IMR-90 (cell line): ENCODE measurements at regions not wholly inside any gene's neighbourhood (a gene's known extent, or its start where the extent isn't known, plus 50 kb on each side); places are given as distances from the start of the nearest gene placed in this dataset.

Experiments used
- ATAC-seq: fragments of 200-7000 bp; cut with Tn5 transposase; 2 replicates; pipeline ENCODE4 v1.9.1; 2020; ENCODE audit warnings: low read depth, mild to moderate bottlenecking, moderate library complexity
- BruUV-seq: library from RNA; stranded (reverse); fragments of 400-500 nt; replicated peaks from 2 replicates; lab custom pipeline; 2021; lab: Mats Ljungman, UMichigan
- CTCF ChIA-PET: fragments of 300-600 bp; formaldehyde crosslinking; extraction: SDS; loops from one replicate; lab custom pipeline; 2021; ENCODE audit warnings: antibody characterized with exemption; lab: Yijun Ruan, JAX
- POLR2A ChIA-PET: fragments of 300-600 bp; sonication (Branson Sonifier 250); formaldehyde crosslinking; loops from one replicate; lab custom pipeline; 2022; ENCODE audit warnings: antibody characterized with exemption; ENCODE audit not compliant: unreplicated experiment; lab: Charles Lee
- DNase-seq: peaks from one replicate; pipeline ENCODE4 v3.0.0; 2013
- H2AFZ ChIP-seq: replicated peaks from 2 replicates; pipeline ENCODE3; 2013; ENCODE audit warnings: low read length, mild to moderate bottlenecking; ENCODE audit not compliant: poor library complexity
- H2AK5ac ChIP-seq: 2 replicates; pipeline ENCODE4 v1.6.1; 2013; ENCODE audit warnings: low read depth, low read length, inconsistent platforms
- H2AK9ac ChIP-seq: replicated peaks from 2 replicates; pipeline ENCODE3; 2013; ENCODE audit warnings: mild to moderate bottlenecking, low read depth, low read length, moderate library complexity; ENCODE audit not compliant: poor library complexity
- H2BK120ac ChIP-seq: 2 replicates; pipeline ENCODE4 v1.6.1; 2013; ENCODE audit warnings: low read depth, low read length, inconsistent platforms
- H2BK15ac ChIP-seq: 3 replicates; pipeline ENCODE4 v1.6.1; 2013; ENCODE audit warnings: low read depth, low read length, inconsistent platforms
- H2BK20ac ChIP-seq: 2 replicates; pipeline ENCODE4 v1.6.1; 2013; ENCODE audit warnings: low read depth, mild to moderate bottlenecking, inconsistent platforms, low read length, moderate library complexity
- H2BK5ac ChIP-seq: 2 replicates; pipeline ENCODE4 v1.6.1; 2013; ENCODE audit warnings: mild to moderate bottlenecking, low read depth, low read length, inconsistent platforms; ENCODE audit not compliant: poor library complexity, severe bottlenecking
- H3K14ac ChIP-seq: replicated peaks from 2 replicates; pipeline ENCODE4 v1.6.1; 2013; ENCODE audit warnings: low read depth, low read length, inconsistent platforms
- H3K18ac ChIP-seq: 2 replicates; pipeline ENCODE4 v1.6.1; 2013; ENCODE audit warnings: low read depth, low read length, control low read depth
- H3K23ac ChIP-seq: 2 replicates; pipeline ENCODE4 v1.6.1; 2013; ENCODE audit warnings: low read depth, low read length, inconsistent platforms
- H3K27ac ChIP-seq: 2 replicates; pipeline ENCODE4 v1.5.1; 2013; ENCODE audit warnings: mild to moderate bottlenecking, control low read depth, low read length; ENCODE audit not compliant: insufficient read depth
- H3K27me3 ChIP-seq: 2 replicates; pipeline ENCODE4 v1.6.1; 2013; ENCODE audit warnings: low read length; ENCODE audit not compliant: control insufficient read depth, insufficient read depth
- H3K36me3 ChIP-seq: 2 replicates; pipeline ENCODE4 v1.6.1; 2013; ENCODE audit warnings: low read length, mixed read lengths; ENCODE audit not compliant: control insufficient read depth, insufficient read depth
- H3K4ac ChIP-seq: 2 replicates; pipeline ENCODE4 v1.6.1; 2013; ENCODE audit warnings: low read depth, low read length, inconsistent platforms
- H3K4me1 ChIP-seq: 2 replicates; pipeline ENCODE4 v1.6.1; 2013; ENCODE audit warnings: low read length, mixed read lengths; ENCODE audit not compliant: control insufficient read depth, insufficient read depth
- H3K4me2 ChIP-seq: 2 replicates; pipeline ENCODE4 v1.6.1; 2013; ENCODE audit warnings: low read depth, mild to moderate bottlenecking, control low read depth, low read length, moderate library complexity
- H3K4me3 ChIP-seq: 2 replicates; pipeline ENCODE4 v1.5.1; 2013; ENCODE audit warnings: low read depth, mild to moderate bottlenecking, control low read depth, low read length, moderate library complexity; ENCODE audit not compliant: insufficient read depth
- H3K56ac ChIP-seq: 2 replicates; pipeline ENCODE4 v1.6.1; 2013; ENCODE audit warnings: low read length, inconsistent platforms; ENCODE audit not compliant: insufficient read depth; ENCODE audit errors: extremely low read depth
- H3K79me1 ChIP-seq, 2 experiments: 2 replicates each; pipeline ENCODE4 v1.6.1; 2013; ENCODE audit warnings: low read length in 2 of 2, inconsistent platforms in 1 of 2, low read depth in 1 of 2
- H3K9ac ChIP-seq: 2 replicates; pipeline ENCODE4 v1.6.1; 2013; ENCODE audit warnings: low read depth, low read length, control low read depth
- H3K9me1 ChIP-seq: 2 replicates; pipeline ENCODE4 v1.6.1; 2013; ENCODE audit warnings: low read length, inconsistent platforms; ENCODE audit not compliant: insufficient read depth
- H3K9me3 ChIP-seq: 2 replicates; pipeline ENCODE4 v1.6.1; 2013; ENCODE audit warnings: low read length; ENCODE audit not compliant: control insufficient read depth, insufficient read depth
- H4K20me1 ChIP-seq: 2 replicates; pipeline ENCODE4 v1.6.1; 2013; ENCODE audit warnings: low read length, inconsistent platforms; ENCODE audit not compliant: insufficient read depth
- H4K5ac ChIP-seq: 2 replicates; pipeline ENCODE4 v1.6.1; 2013; ENCODE audit warnings: mild to moderate bottlenecking, low read depth, low read length, control low read depth
- H4K8ac ChIP-seq, 2 experiments: 2 replicates each; pipeline ENCODE4 v1.6.1; 2013; ENCODE audit warnings: low read depth in 2 of 2, low read length in 2 of 2, control low read depth in 1 of 2, inconsistent platforms in 1 of 2
- H4K91ac ChIP-seq: 2 replicates; pipeline ENCODE4 v1.6.1; 2013; ENCODE audit warnings: low read depth, low read length, inconsistent platforms; ENCODE audit not compliant: insufficient read depth
- CEBPB ChIP-seq: IDR thresholded peaks from 2 replicates; pipeline ENCODE4 v1.6.1; 2012; ENCODE audit warnings: low read depth, low read length, improper control_type of control experiment
- CTCF ChIP-seq: conservative IDR thresholded peaks from 2 replicates; pipeline ENCODE4 v1.5.1; 2012; ENCODE audit warnings: mild to moderate bottlenecking, low read depth, low read length, improper control_type of control experiment
- ELK1 ChIP-seq: fragments of 150-350 bp; IDR thresholded peaks from 2 replicates; pipeline ENCODE4 v1.6.1; 2016; ENCODE audit warnings: low read depth, mild to moderate bottlenecking, low read length, moderate library complexity, borderline replicate concordance
- FOS ChIP-seq: fragments of 150-350 bp; IDR thresholded peaks from 2 replicates; pipeline ENCODE4 v1.6.1; 2016; ENCODE audit warnings: low read depth, low read length
- MAFK ChIP-seq: IDR thresholded peaks from 2 replicates; pipeline ENCODE4 v1.6.1; 2012; ENCODE audit warnings: low read depth, low read length, improper control_type of control experiment
- MAZ ChIP-seq: IDR thresholded peaks from 2 replicates; pipeline ENCODE4 v1.6.1; 2012; ENCODE audit warnings: low read depth, mild to moderate bottlenecking, low read length, improper control_type of control experiment, moderate library complexity, borderline replicate concordance
- NFE2L2 ChIP-seq: fragments of 150-350 bp; IDR thresholded peaks from 2 replicates; pipeline ENCODE4 v1.6.1; 2016; ENCODE audit warnings: low read depth, mild to moderate bottlenecking, low read length
- RCOR1 ChIP-seq: IDR thresholded peaks from 2 replicates; pipeline ENCODE4 v1.6.1; 2012; ENCODE audit warnings: mild to moderate bottlenecking, low read length, improper control_type of control experiment; ENCODE audit not compliant: insufficient replicate concordance
- SMC3 ChIP-seq: fragments of 150-350 bp; IDR thresholded peaks from 2 replicates; pipeline ENCODE4 v1.6.1; 2016; ENCODE audit warnings: low read depth, mild to moderate bottlenecking, antibody characterized with exemption, low read length, moderate library complexity
- USF2 ChIP-seq: fragments of 150-350 bp; IDR thresholded peaks from 2 replicates; pipeline ENCODE4 v1.6.1; 2017; ENCODE audit warnings: mild to moderate bottlenecking, antibody characterized with exemption, low read length, low read depth
- WGBS, 2 experiments: methylation state at CpG; one replicate each; pipeline versions ENCODE4 v1.1.5 to v1.1.7; 2013; ENCODE audit warnings: missing lambda C conversion rate in 2 of 2; ENCODE audit not compliant: insufficient read length in 1 of 2; ENCODE audit errors: extremely low coverage in 2 of 2; 5-methylcytosine and 5-hydroxymethylcytosine counted together
- dilution Hi-C: fragments of 300-500 bp; cut with HindIII; formaldehyde crosslinking; loops from one replicate; pipeline ENCODE4 v1.14.3; 2018; ENCODE audit warnings: low sequenced_read_pairs; ENCODE audit not compliant: unreplicated experiment
- in situ Hi-C: fragments of 300-500 bp; cut with MboI; formaldehyde crosslinking; loops from 3 replicates; pipeline ENCODE4 v1.14.3; 2019; ENCODE audit warnings: low sequenced_read_pairs, inconsistent platforms, mixed read lengths
- intact Hi-C: fragments of 100-400 bp; cut with micrococcal nuclease; formaldehyde crosslinking; loops from 2 replicates; pipeline ENCODE4 v1.10.0; 2022

GRCh38 chr22:44391015-44391414 lies 78.3 kb upstream of the SHISAL1 start:
- H3K27me3 ChIP-seq = peaks cover 19% of the 10 kb centered on the region
- no peak overlapping the region for H3K4me2 ChIP-seq
- no peak overlapping the region for H2BK120ac ChIP-seq
- H2AK5ac ChIP-seq = no peak overlapping the region
- no peaks in the 10 kb centered on the region for H4K20me1 ChIP-seq
- DNase-seq = no peak
- no peak overlapping the region for H3K27ac ChIP-seq
- CTCF ChIA-PET = no interaction called here
- no peak overlapping the region for H2BK20ac ChIP-seq
- WGBS, 2 experiments = 49% methylated on average over 3 of the region's 6 CpGs; no CpG with 5 or more reads in 1 of the 2 experiments
- no peak overlapping the region for H3K23ac ChIP-seq
- in situ Hi-C loops (no loop called here), dilution Hi-C loops (no loop called here), intact Hi-C loops (no loop called here)
- TF ChIP-seq SMC3 (no peak), NFE2L2 (no peak), MAZ (no peak), CTCF (no peak), CEBPB (no peak), FOS (no peak), MAFK (no peak), RCOR1 (no peak), USF2 (no peak), ELK1 (no peak)
- H3K14ac ChIP-seq = no peak overlapping the region
- BruUV-seq = no TSS peak
- no peaks in the 10 kb centered on the region for H3K36me3 ChIP-seq
- no peak overlapping the region for H3K9ac ChIP-seq
- no peak overlapping the region for H4K8ac ChIP-seq
- H3K4ac ChIP-seq = no peak overlapping the region
- H3K4me1 ChIP-seq = no peaks in the 10 kb centered on the region; the same call in 1 of the 2 replicates
- POLR2A ChIA-PET = no interaction called here
- no peak overlapping the region for H3K4me3 ChIP-seq
- H3K79me1 ChIP-seq = no peaks in the 10 kb centered on the region
- H2BK5ac ChIP-seq = no peak overlapping the region
- no peak overlapping the region for H2AFZ ChIP-seq
- no peaks in the 10 kb centered on the region for H3K9me3 ChIP-seq
- no peak for ATAC-seq
- H4K91ac ChIP-seq = no peak overlapping the region
- no peak overlapping the region for H3K18ac ChIP-seq
- no peak overlapping the region for H2AK9ac ChIP-seq
- H3K56ac ChIP-seq = no peak overlapping the region
- no peak overlapping the region for H4K5ac ChIP-seq
- H3K9me1 ChIP-seq = 0 out of 2 replicates have a peak, but pooled peaks cover 3% of the 10 kb centered on the region
- H2BK15ac ChIP-seq = no peak overlapping the region
